ENCODE measurements at regions not wholly inside any gene's neighbourhood (a gene's known extent, or its start where the extent isn't known, plus 50 kb on each side); places are given as distances from the start of the nearest gene placed in this dataset.
"Not testable (repeated sequence)": the region's sequence is repeated elsewhere in the genome, so short reads cannot be mapped to it uniquely, and the experiment has no call there.

- H3K9me3 ChIP-seq; H3K27ac ChIP-seq; H3K36me3 ChIP-seq; intact Hi-C loops (cut with DNase I); H3K4me1 ChIP-seq; H3K27me3 ChIP-seq; ATAC-seq; H3K4me3 ChIP-seq; DNase-seq: not testable (repeated sequence)
- WGBS, 4 donors = 33 to 53% methylated on average over 1 of the region's 1 CpG; no CpG with 5 or more reads in 2 of the 4 donors
Observed at GRCh38 chr15:22002711-22003110, 77.6 kb upstream of the OR4M2 start.

- H3K4me1 ChIP-seq; ATAC-seq; H3K9me3 ChIP-seq; H3K27ac ChIP-seq; H3K27me3 ChIP-seq; DNase-seq; intact Hi-C loops (cut with DNase I); H3K36me3 ChIP-seq; H3K4me3 ChIP-seq: not testable (repeated sequence)
- WGBS, 4 donors = no CpG with 5 or more reads among the region's 1 CpG
Observed at GRCh38 chr15:21989117-21989516, 91.2 kb upstream of the OR4M2 start.

- DNase-seq; H3K27ac ChIP-seq; intact Hi-C loops (cut with DNase I); H3K9me3 ChIP-seq; H3K4me3 ChIP-seq; H3K4me1 ChIP-seq; H3K27me3 ChIP-seq; H3K36me3 ChIP-seq: not testable (repeated sequence)
- ATAC-seq = peak; percentile 95 to 100 (median 98)
- no CpG with 5 or more reads among the region's 3 CpGs for WGBS, 4 donors
Observed at GRCh38 chr15:21983820-21984219, 96.5 kb upstream of the OR4M2 start.

DNA sequence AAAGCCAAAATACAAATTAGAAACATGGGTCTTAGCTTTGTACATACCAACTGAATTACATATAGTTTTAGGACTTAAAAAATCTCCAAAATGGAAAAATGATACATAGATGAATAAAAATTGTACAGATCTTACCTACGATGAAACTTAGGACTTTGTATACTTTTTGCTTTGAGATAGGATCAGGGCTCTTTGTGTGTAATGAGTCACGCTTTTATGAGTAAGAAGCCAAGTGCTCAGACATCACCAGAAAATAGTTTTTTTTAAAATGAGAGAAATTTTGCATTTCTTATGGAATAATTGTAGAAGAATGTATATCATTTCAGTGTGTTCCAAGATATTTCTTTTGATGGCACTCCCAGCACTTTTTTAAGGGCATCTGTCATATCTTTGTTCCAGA is 100.4 kb upstream of the OR4M2 start:
- H3K27me3 ChIP-seq, H3K27ac ChIP-seq: not testable (repeated sequence)
- WGBS, 4 donors = no CpG with 5 or more reads among the region's 2 CpGs

DNA sequence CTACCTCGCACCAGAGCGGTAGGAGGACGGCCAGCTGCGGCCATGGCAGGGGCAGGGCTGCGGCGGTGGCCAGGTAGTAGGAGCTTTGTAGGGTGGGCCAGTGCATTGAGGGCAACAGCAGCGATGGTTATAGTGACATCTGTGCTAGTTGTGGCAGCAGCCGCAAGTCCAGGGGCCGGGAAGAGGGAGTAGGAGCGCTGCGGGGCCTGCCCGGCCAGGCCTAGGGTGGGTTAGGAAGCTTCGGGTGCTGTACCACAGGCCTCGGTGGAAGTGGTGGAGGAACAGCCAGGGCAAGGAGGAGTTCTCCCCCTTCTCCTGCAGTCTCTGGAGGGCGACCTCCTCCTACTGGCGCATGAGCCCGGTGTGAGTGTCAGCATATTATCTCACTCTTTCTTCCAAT is 76.2 kb upstream of the POTEB start:
- H3K4me3 ChIP-seq; H3K27ac ChIP-seq; DNase-seq; ATAC-seq; H3K36me3 ChIP-seq; H3K4me1 ChIP-seq; H3K27me3 ChIP-seq; intact Hi-C loops (cut with DNase I); H3K9me3 ChIP-seq: not testable (repeated sequence)
- WGBS, 4 donors = 88 to 100% (median 93%) methylated on average over 2 to 10 of the region's 17 CpGs

More for the DNA sequence above, 100.4 kb upstream of the OR4M2 start:
- intact Hi-C loops (cut with DNase I); H3K36me3 ChIP-seq; H3K4me3 ChIP-seq; ATAC-seq; DNase-seq; H3K4me1 ChIP-seq; H3K9me3 ChIP-seq: not testable (repeated sequence)

DNA sequence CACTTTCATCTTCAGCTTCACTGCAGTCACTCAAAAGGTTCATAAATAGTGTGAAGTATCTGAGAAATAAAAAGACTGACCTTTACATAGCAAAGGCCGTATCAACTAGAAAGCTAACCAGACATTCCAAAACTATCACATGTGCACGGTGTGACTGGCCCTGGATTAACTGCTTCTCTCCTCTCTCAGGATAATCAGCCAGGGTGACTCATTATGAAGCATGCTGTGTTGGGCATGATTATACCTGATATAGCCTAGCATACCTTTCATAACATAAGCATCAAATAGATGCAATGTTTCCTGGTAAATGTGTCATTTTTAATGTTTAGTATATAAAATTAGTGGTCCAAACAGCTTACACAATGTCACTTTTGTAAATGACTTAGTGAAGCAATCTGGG is 62.8 kb upstream of the POTEB start:
- H3K27ac ChIP-seq; H3K36me3 ChIP-seq; H3K4me1 ChIP-seq; DNase-seq; H3K9me3 ChIP-seq; H3K4me3 ChIP-seq; ATAC-seq; H3K27me3 ChIP-seq; intact Hi-C loops (cut with DNase I): not testable (repeated sequence)
- no CpG with 5 or more reads among the region's 2 CpGs for WGBS, 4 donors

Small RNA genes lying in the stretch of these regions (microRNA-seq; reads per million reads assigned to microRNA genes)
- gene MIR5701-3 = 0 reads per million in 4 donors

Data from heart left ventricle (tissue), 16 donors.